HCT116 (cell line): ENCODE measurements at regions not wholly inside any gene's neighbourhood (a gene's known extent, or its start where the extent isn't known, plus 50 kb on each side); places are given as distances from the start of the nearest gene placed in this dataset.

Experiments used
- ATAC-seq: fragments of 200-7000 bp; cut with Tn5 transposase; 2 replicates; pipeline ENCODE4 v1.9.1; 2020; ENCODE audit warnings: mild to moderate bottlenecking, moderate library complexity
- BruUV-seq: library from RNA; stranded (reverse); fragments of 400-500 nt; replicated peaks from 2 replicates; lab custom pipeline; 2021; lab: Mats Ljungman, UMichigan
- CTCF ChIA-PET: fragments of 300-600 bp; sonication (Branson Sonifier 250); formaldehyde crosslinking; loops from one replicate; lab custom pipeline; 2021; ENCODE audit warnings: antibody characterized with exemption; lab: Charles Lee
- POLR2A ChIA-PET: fragments of 300-600, 350-600 bp; sonication (Branson Sonifier 250); formaldehyde crosslinking; loops from one replicate; lab custom pipeline; 2021; ENCODE audit warnings: antibody characterized with exemption; lab: Charles Lee
- RAD21 ChIA-PET, 2 experiments: fragments of 300-600 bp; sonication (Branson Sonifier 250); formaldehyde crosslinking; loops; one replicate each; lab custom pipeline; 2023; ENCODE audit warnings: low total read pairs in 2 of 2; ENCODE audit not compliant: uncharacterized antibody in 2 of 2, unreplicated experiment in 2 of 2, low non-redundant PET in 1 of 2; lab: Charles Lee
- DNase-seq: peaks from one replicate; pipeline ENCODE4 v3.0.0-alpha.2; 2010; ENCODE audit warnings: low read depth, low spot score
- H2AFZ ChIP-seq: fragments of 200-600 bp; shearing (Covaris generic), sonication (generic); 2 replicates; pipeline ENCODE4 v1.6.1; 2017; ENCODE audit warnings: low read depth, mixed run types, mixed read lengths, antibody characterized with exemption, low read length; ENCODE audit not compliant: poor library complexity, severe bottlenecking
- H3K27ac ChIP-seq: 2 replicates; pipeline ENCODE4 v1.5.1; 2012; ENCODE audit warnings: low read depth, low read length
- H3K27me3 ChIP-seq: fragments of 200-600 bp; sonication (generic); 2 replicates; pipeline ENCODE4 v1.6.1; 2016; ENCODE audit warnings: mixed run types, low read length, mixed read lengths; ENCODE audit not compliant: insufficient read depth
- H3K36me3 ChIP-seq, 2 experiments: fragments of 200-500 bp in 1 of 2; fragments of 200-600 bp in 1 of 2; sonication (Bioruptor generic) in 1 of 2; sonication (generic) in 1 of 2; 2 replicates each; pipeline versions ENCODE4 v1.5.1 to v1.6.1; 2014 to 2016; ENCODE audit warnings: low read length in 2 of 2, inconsistent platforms in 1 of 2, mixed read lengths in 1 of 2, mixed run types in 1 of 2; ENCODE audit not compliant: insufficient read depth in 2 of 2, control insufficient read depth in 1 of 2
- H3K4me1 ChIP-seq, 2 experiments: fragments of 200-600 bp in 1 of 2; sonication (generic) in 1 of 2; 2 replicates each; pipeline versions ENCODE4 v1.5.1 to v1.6.1; 2012 to 2017; ENCODE audit warnings: low read length in 2 of 2, inconsistent platforms in 1 of 2, mild to moderate bottlenecking in 1 of 2, mixed read lengths in 1 of 2, mixed run types in 1 of 2, moderate library complexity in 1 of 2; ENCODE audit not compliant: insufficient read depth in 2 of 2, control insufficient read depth in 1 of 2
- H3K4me2 ChIP-seq: fragments of 200-600 bp; sonication (generic); 2 replicates; pipeline ENCODE4 v1.6.1; 2017; ENCODE audit warnings: mixed run types, low read length, mixed read lengths
- H3K4me3 ChIP-seq, 2 experiments: fragments of 200-600 bp in 1 of 2; sonication (generic) in 1 of 2; replicated peaks in 1 of 2; 2 replicates each; pipeline ENCODE4 v1.5.1; 2011 to 2016; ENCODE audit warnings: low read length in 2 of 2, control low read depth in 1 of 2, low read depth in 1 of 2, mild to moderate bottlenecking in 1 of 2, mixed read lengths in 1 of 2, mixed run types in 1 of 2
- H3K79me2 ChIP-seq: fragments of 200-600 bp; sonication (generic); 2 replicates; pipeline ENCODE4 v1.6.1; 2017; ENCODE audit warnings: mild to moderate bottlenecking, mixed run types, low read length, moderate library complexity, mixed read lengths; ENCODE audit not compliant: insufficient read depth
- H3K9ac ChIP-seq: fragments of 200-600 bp; sonication (generic); 2 replicates; pipeline ENCODE4 v1.6.1; 2016; ENCODE audit warnings: low read length, mixed read lengths
- H3K9me2 ChIP-seq: fragments of 200-600 bp; sonication (generic), shearing (Covaris generic); 2 replicates; pipeline ENCODE4 v1.6.1; 2017; ENCODE audit warnings: mixed run types, mild to moderate bottlenecking, moderate library complexity; ENCODE audit not compliant: insufficient read depth
- H3K9me3 ChIP-seq, 2 experiments: fragments of 200-500 bp in 1 of 2; fragments of 200-600 bp in 1 of 2; sonication (Bioruptor generic) in 1 of 2; sonication (generic) in 1 of 2; 2 replicates each; pipeline ENCODE4 v1.6.1; 2014 to 2017; ENCODE audit warnings: low read length in 2 of 2, mixed read lengths in 2 of 2, inconsistent platforms in 1 of 2, low read depth in 1 of 2, mild to moderate bottlenecking in 1 of 2, mixed run types in 1 of 2, moderate library complexity in 1 of 2; ENCODE audit not compliant: control insufficient read depth in 1 of 2, insufficient read depth in 1 of 2
- H4K20me1 ChIP-seq: fragments of 200-600 bp; sonication (generic), shearing (Covaris generic); 2 replicates; pipeline ENCODE4 v1.6.1; 2017; ENCODE audit warnings: mixed run types, mild to moderate bottlenecking, moderate library complexity; ENCODE audit not compliant: insufficient read depth
- CBX3 ChIP-seq: IDR thresholded peaks from 2 replicates; pipeline ENCODE4 v1.6.1; 2012; ENCODE audit warnings: low read depth
- CEBPB ChIP-seq: IDR thresholded peaks from 2 replicates; pipeline ENCODE4 v1.6.1; 2012; ENCODE audit warnings: low read depth
- ELF1 ChIP-seq: IDR thresholded peaks from 2 replicates; pipeline ENCODE4 v1.6.1; 2012; ENCODE audit warnings: low read depth, borderline replicate concordance
- EZH2 ChIP-seq: fragments of 200-600 bp; sonication (generic); IDR thresholded peaks from 2 replicates; pipeline ENCODE4 v1.6.1; 2017; ENCODE audit warnings: antibody characterized with exemption, mixed run types
- EZH2phosphoT487 ChIP-seq: fragments of 200-600 bp; IDR thresholded peaks from 2 replicates; pipeline ENCODE4 v1.6.1; 2018; ENCODE audit warnings: antibody characterized with exemption, borderline replicate concordance
- FOSL1 ChIP-seq: IDR thresholded peaks from 2 replicates; pipeline ENCODE4 v1.6.1; 2012; ENCODE audit warnings: low read depth
- JUND ChIP-seq: IDR thresholded peaks from 2 replicates; pipeline ENCODE4 v1.6.1; 2012
- RAD21 ChIP-seq: IDR thresholded peaks from 2 replicates; pipeline ENCODE4 v1.6.1; 2012; ENCODE audit warnings: low read depth, mild to moderate bottlenecking
- SIN3A ChIP-seq: IDR thresholded peaks from 2 replicates; pipeline ENCODE4 v1.6.1; 2012; ENCODE audit warnings: low read depth
- SRF ChIP-seq: IDR thresholded peaks from 2 replicates; pipeline ENCODE4 v1.6.1; 2012; ENCODE audit warnings: low read depth
- TCF7L2 ChIP-seq: IDR thresholded peaks from 2 replicates; pipeline ENCODE4 v1.7.0; 2011; ENCODE audit warnings: borderline replicate concordance, inconsistent platforms; ENCODE audit not compliant: insufficient read depth, insufficient read length; ENCODE audit errors: extremely low read depth
- ZFX ChIP-seq: fragments of 450-650 bp; IDR thresholded peaks from 2 replicates; pipeline ENCODE4 v1.6.1; 2017
- intact Hi-C: fragments of 100-400 bp; cut with micrococcal nuclease; formaldehyde crosslinking; loops from 2 replicates; pipeline ENCODE4 v1.10.0; 2022
- TF ChIP-seq, protein P1 (sequence below): IDR thresholded peaks from 2 replicates; pipeline ENCODE4 v1.6.1; 2012
- TF ChIP-seq, protein P2 (sequence below): IDR thresholded peaks from 2 replicates; pipeline ENCODE4 v1.6.1; 2012; ENCODE audit warnings: low read depth
- TF ChIP-seq, protein P3 (sequence below), 3 experiments: fragments of 200-600 bp in 1 of 3; sonication (generic) in 1 of 3; IDR thresholded peaks in 2 of 3; conservative IDR thresholded peaks in 1 of 3; 2 replicates each; pipeline ENCODE4 v1.5.1; 2012 to 2017; ENCODE audit warnings: low read depth in 2 of 3, low read length in 2 of 3, antibody characterized with exemption in 1 of 3, borderline replicate concordance in 1 of 3, control low read depth in 1 of 3, mild to moderate bottlenecking in 1 of 3, mixed read lengths in 1 of 3, mixed run types in 1 of 3, moderate library complexity in 1 of 3; ENCODE audit not compliant: insufficient read depth in 1 of 3
- TF ChIP-seq, protein P4 (sequence below): IDR thresholded peaks from 2 replicates; pipeline ENCODE4 v1.6.1; 2011; ENCODE audit warnings: mild to moderate bottlenecking, low read length, moderate library complexity; ENCODE audit not compliant: insufficient replicate concordance; ENCODE audit errors: extremely low read depth
- TF ChIP-seq, protein P5 (sequence below): IDR thresholded peaks from 2 replicates; pipeline ENCODE4 v1.6.1; 2012

DNA sequence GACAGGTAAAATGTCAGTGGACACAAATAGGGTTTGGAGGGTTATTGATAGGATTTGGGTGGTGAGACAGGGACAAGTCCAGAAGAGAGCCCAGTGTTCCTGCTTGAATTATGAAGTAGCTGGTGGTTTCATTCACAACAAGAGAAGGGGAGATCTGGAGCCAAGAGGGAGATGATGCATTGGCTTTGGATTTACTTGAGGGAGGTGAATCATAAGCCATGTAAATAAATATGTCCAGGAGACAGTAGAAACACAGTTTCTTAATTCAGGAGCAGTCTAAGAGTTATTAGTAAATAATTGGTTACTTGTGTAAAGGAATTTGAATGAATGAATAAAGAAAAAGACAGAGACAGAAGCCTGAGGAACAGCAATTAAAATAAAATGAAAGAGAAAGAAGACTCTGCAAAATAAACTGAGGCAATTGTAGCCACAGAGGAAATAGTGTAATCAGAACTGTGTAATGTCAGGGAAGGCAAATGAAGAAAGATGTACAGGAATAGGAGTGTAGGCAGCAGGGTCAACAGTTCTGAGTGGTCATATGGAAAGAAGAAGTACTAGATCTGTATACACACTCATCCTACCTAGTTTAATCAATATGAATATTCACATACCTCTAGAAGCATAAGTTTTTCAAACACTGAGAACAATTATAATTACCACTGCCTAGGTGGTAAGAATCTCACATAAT is 50.2 kb upstream of the CXCL8 start:
- Histone ChIP-seq H3K9ac (no peak overlapping the region), H3K79me2 (no peaks in the 10 kb centered on the region), H3K27ac (no peak overlapping the region), H3K4me1 (no peaks in the 10 kb centered on the region), H4K20me1 (no peaks in the 10 kb centered on the region), H3K4me3 (no peak overlapping the region), H3K36me3 (no peaks in the 10 kb centered on the region), H2AFZ (no peak overlapping the region), H3K27me3 (no peaks in the 10 kb centered on the region), H3K9me3 (no peaks in the 10 kb centered on the region), H3K9me2 (no peaks in the 10 kb centered on the region), H3K4me2 (no peak overlapping the region)
- CTCF ChIA-PET, result no interaction called here
- intact Hi-C loops, result no loop called here
- no TSS peak for BruUV-seq
- TF ChIP-seq EZH2, result no peak
- no peak for TF ChIP-seq EZH2phosphoT487
- TF ChIP-seq CBX3, result no peak
- TF ChIP-seq FOSL1, result no peak
- TF ChIP-seq JUND, result no peak
- TF ChIP-seq, protein P1, sequence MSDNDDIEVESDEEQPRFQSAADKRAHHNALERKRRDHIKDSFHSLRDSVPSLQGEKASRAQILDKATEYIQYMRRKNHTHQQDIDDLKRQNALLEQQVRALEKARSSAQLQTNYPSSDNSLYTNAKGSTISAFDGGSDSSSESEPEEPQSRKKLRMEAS, result no peak
- TF ChIP-seq, protein P2, sequence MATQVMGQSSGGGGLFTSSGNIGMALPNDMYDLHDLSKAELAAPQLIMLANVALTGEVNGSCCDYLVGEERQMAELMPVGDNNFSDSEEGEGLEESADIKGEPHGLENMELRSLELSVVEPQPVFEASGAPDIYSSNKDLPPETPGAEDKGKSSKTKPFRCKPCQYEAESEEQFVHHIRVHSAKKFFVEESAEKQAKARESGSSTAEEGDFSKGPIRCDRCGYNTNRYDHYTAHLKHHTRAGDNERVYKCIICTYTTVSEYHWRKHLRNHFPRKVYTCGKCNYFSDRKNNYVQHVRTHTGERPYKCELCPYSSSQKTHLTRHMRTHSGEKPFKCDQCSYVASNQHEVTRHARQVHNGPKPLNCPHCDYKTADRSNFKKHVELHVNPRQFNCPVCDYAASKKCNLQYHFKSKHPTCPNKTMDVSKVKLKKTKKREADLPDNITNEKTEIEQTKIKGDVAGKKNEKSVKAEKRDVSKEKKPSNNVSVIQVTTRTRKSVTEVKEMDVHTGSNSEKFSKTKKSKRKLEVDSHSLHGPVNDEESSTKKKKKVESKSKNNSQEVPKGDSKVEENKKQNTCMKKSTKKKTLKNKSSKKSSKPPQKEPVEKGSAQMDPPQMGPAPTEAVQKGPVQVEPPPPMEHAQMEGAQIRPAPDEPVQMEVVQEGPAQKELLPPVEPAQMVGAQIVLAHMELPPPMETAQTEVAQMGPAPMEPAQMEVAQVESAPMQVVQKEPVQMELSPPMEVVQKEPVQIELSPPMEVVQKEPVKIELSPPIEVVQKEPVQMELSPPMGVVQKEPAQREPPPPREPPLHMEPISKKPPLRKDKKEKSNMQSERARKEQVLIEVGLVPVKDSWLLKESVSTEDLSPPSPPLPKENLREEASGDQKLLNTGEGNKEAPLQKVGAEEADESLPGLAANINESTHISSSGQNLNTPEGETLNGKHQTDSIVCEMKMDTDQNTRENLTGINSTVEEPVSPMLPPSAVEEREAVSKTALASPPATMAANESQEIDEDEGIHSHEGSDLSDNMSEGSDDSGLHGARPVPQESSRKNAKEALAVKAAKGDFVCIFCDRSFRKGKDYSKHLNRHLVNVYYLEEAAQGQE, result no peak
- TF ChIP-seq RAD21, result no peak
- TF ChIP-seq, protein P3, sequence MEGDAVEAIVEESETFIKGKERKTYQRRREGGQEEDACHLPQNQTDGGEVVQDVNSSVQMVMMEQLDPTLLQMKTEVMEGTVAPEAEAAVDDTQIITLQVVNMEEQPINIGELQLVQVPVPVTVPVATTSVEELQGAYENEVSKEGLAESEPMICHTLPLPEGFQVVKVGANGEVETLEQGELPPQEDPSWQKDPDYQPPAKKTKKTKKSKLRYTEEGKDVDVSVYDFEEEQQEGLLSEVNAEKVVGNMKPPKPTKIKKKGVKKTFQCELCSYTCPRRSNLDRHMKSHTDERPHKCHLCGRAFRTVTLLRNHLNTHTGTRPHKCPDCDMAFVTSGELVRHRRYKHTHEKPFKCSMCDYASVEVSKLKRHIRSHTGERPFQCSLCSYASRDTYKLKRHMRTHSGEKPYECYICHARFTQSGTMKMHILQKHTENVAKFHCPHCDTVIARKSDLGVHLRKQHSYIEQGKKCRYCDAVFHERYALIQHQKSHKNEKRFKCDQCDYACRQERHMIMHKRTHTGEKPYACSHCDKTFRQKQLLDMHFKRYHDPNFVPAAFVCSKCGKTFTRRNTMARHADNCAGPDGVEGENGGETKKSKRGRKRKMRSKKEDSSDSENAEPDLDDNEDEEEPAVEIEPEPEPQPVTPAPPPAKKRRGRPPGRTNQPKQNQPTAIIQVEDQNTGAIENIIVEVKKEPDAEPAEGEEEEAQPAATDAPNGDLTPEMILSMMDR (IDR thresholded peaks at IDR 0.05 in 2 of 3, conservative IDR thresholded peaks at IDR 0.05 in 1 of 3; ENCODE audit: borderline replicate concordance in 1 of 3, insufficient read depth in 1 of 3, low read depth in 2 of 3, low read length in 2 of 3), result no peak
- TF ChIP-seq SRF, result no peak
- TF ChIP-seq, protein P4, sequence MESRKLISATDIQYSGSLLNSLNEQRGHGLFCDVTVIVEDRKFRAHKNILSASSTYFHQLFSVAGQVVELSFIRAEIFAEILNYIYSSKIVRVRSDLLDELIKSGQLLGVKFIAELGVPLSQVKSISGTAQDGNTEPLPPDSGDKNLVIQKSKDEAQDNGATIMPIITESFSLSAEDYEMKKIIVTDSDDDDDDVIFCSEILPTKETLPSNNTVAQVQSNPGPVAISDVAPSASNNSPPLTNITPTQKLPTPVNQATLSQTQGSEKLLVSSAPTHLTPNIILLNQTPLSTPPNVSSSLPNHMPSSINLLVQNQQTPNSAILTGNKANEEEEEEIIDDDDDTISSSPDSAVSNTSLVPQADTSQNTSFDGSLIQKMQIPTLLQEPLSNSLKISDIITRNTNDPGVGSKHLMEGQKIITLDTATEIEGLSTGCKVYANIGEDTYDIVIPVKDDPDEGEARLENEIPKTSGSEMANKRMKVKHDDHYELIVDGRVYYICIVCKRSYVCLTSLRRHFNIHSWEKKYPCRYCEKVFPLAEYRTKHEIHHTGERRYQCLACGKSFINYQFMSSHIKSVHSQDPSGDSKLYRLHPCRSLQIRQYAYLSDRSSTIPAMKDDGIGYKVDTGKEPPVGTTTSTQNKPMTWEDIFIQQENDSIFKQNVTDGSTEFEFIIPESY, result no peak
- no peak for TF ChIP-seq ZFX
- TF ChIP-seq TCF7L2, result no peak
- no peak for TF ChIP-seq ELF1
- no peak for TF ChIP-seq SIN3A
- no peak for TF ChIP-seq CEBPB
- TF ChIP-seq, protein P5, sequence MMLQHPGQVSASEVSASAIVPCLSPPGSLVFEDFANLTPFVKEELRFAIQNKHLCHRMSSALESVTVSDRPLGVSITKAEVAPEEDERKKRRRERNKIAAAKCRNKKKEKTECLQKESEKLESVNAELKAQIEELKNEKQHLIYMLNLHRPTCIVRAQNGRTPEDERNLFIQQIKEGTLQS, result no peak
- POLR2A ChIA-PET, result no interaction called here
- RAD21 ChIA-PET, result no interaction called here
- DNase-seq, result no peak
- ATAC-seq, result no peak
